ENCODE measurements at regions not wholly inside any gene's neighbourhood (a gene's known extent, or its start where the extent isn't known, plus 50 kb on each side); places are given as distances from the start of the nearest gene placed in this dataset.

- H3K36me3 ChIP-seq (ENCODE audit: insufficient read depth, low read length): no peaks in the 10 kb centered on the region
- Mint-ChIP-seq H3K4me3 (no peak overlapping the region), H3K27ac (no peak overlapping the region), H3K36me3 (no peaks in the 10 kb centered on the region), H3K4me1 (no peaks in the 10 kb centered on the region), H3K9me3 (peaks cover 0 to 6% (median 0%) of the 10 kb centered on the region in 5 donors), H3K27me3 (peaks cover 2 to 5% of the 10 kb centered on the region in 2 donors)
- no peaks in the 10 kb centered on the region for H3K4me1 ChIP-seq (ENCODE audit: insufficient read depth, low read length)
- H3K4me3 ChIP-seq (ENCODE audit: low read length): no peak overlapping the region
- CTCF ChIA-PET: no interaction called here
- DNase-seq: no peak
- H3K27me3 ChIP-seq (ENCODE audit: insufficient read depth, low read length, poor library complexity, severe bottlenecking): no peaks in the 10 kb centered on the region
- H3K27ac ChIP-seq (ENCODE audit: low read depth, low read length): no peak overlapping the region
- POLR2A ChIA-PET: no interaction called here
- no peaks in the 10 kb centered on the region for H3K9me3 ChIP-seq (ENCODE audit: low read length)
Measured at GRCh38 chr11:133733631-133734030, 111.7 kb downstream of the SPATA19 start.

- POLR2A ChIA-PET: no interaction called here
- H3K27me3 Mint-ChIP-seq: peaks cover 0 to 5% of the 10 kb centered on the region in 2 donors
Measured at GRCh38 chr11:133732109-133732674, 113.1 kb downstream of the SPATA19 start.

DNA sequence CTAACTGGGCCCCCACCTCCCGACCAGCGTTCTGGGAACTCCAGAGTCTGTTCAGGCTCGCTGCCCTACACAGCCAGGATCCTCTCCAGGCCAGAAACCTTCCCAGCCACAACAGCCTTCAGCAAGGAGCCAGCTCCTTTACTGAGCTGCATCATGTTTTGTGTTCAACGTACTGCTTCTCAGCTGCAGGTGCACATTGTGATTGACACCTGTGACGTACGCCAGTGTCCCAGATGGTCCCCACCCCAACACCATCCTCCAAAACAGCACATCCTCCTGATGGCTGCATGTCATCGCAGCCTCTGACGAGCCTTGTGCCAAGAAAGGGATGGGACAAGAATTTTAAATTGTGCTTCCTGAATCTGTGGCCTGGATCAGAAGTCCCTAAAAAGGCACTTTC is 117.5 kb downstream of the SPATA19 start:
- no peaks in the 10 kb centered on the region for H3K36me3 Mint-ChIP-seq
- H3K4me1 Mint-ChIP-seq: no peaks in the 10 kb centered on the region
- ChIA-PET CTCF (no interaction called here), POLR2A (no interaction called here)
- Histone ChIP-seq H3K36me3 (ENCODE audit: insufficient read depth, low read length) (no peaks in the 10 kb centered on the region), H3K9me3 (ENCODE audit: low read length) (no peaks in the 10 kb centered on the region), H3K27me3 (ENCODE audit: insufficient read depth, low read length, poor library complexity, severe bottlenecking) (no peaks in the 10 kb centered on the region), H3K27ac (ENCODE audit: low read depth, low read length) (no peak overlapping the region), H3K4me1 (ENCODE audit: insufficient read depth, low read length) (no peaks in the 10 kb centered on the region), H3K4me3 (ENCODE audit: low read length) (no peak overlapping the region)
- H3K9me3 Mint-ChIP-seq: peaks cover 0 to 4% (median 2%) of the 10 kb centered on the region in 5 donors
- H3K4me3 Mint-ChIP-seq: no peak overlapping the region
- H3K27me3 Mint-ChIP-seq: peaks cover 0 to 5% of the 10 kb centered on the region in 2 donors
- no peak for DNase-seq
- H3K27ac Mint-ChIP-seq: no peak overlapping the region

More at GRCh38 chr11:133732109-133732674, 113.1 kb downstream of the SPATA19 start:
- no peaks in the 10 kb centered on the region for H3K27me3 ChIP-seq (ENCODE audit: insufficient read depth, low read length, poor library complexity, severe bottlenecking)
- no peak overlapping the region for H3K4me3 ChIP-seq (ENCODE audit: low read length)
- no peak for DNase-seq
- CTCF ChIA-PET: no interaction called here
- Mint-ChIP-seq H3K9me3 (peaks cover 0 to 6% (median 0%) of the 10 kb centered on the region in 5 donors), H3K36me3 (no peaks in the 10 kb centered on the region), H3K27ac (no peak overlapping the region), H3K4me1 (no peaks in the 10 kb centered on the region), H3K4me3 (no peak overlapping the region)
- H3K36me3 ChIP-seq (ENCODE audit: insufficient read depth, low read length): no peaks in the 10 kb centered on the region
- H3K27ac ChIP-seq (ENCODE audit: low read depth, low read length): no peak overlapping the region
- no peaks in the 10 kb centered on the region for H3K9me3 ChIP-seq (ENCODE audit: low read length)
- no peaks in the 10 kb centered on the region for H3K4me1 ChIP-seq (ENCODE audit: insufficient read depth, low read length)

- Mint-ChIP-seq H3K9me3 (peaks cover 0 to 4% (median 2%) of the 10 kb centered on the region in 5 donors), H3K36me3 (no peaks in the 10 kb centered on the region), H3K4me1 (no peaks in the 10 kb centered on the region), H3K4me3 (no peak overlapping the region), H3K27me3 (no peaks in the 10 kb centered on the region), H3K27ac (no peak overlapping the region)
- H3K36me3 ChIP-seq (ENCODE audit: insufficient read depth, low read length): no peaks in the 10 kb centered on the region
- ChIA-PET POLR2A (no interaction called here), CTCF (no interaction called here)
- no peaks in the 10 kb centered on the region for H3K4me1 ChIP-seq (ENCODE audit: insufficient read depth, low read length)
- no peaks in the 10 kb centered on the region for H3K9me3 ChIP-seq (ENCODE audit: low read length)
- DNase-seq: no peak
- H3K4me3 ChIP-seq (ENCODE audit: low read length): no peak overlapping the region
- no peaks in the 10 kb centered on the region for H3K27me3 ChIP-seq (ENCODE audit: insufficient read depth, low read length, poor library complexity, severe bottlenecking)
- H3K27ac ChIP-seq (ENCODE audit: low read depth, low read length): no peak overlapping the region
Measured at GRCh38 chr11:133726542-133726941, 118.8 kb downstream of the SPATA19 start.

DNA sequence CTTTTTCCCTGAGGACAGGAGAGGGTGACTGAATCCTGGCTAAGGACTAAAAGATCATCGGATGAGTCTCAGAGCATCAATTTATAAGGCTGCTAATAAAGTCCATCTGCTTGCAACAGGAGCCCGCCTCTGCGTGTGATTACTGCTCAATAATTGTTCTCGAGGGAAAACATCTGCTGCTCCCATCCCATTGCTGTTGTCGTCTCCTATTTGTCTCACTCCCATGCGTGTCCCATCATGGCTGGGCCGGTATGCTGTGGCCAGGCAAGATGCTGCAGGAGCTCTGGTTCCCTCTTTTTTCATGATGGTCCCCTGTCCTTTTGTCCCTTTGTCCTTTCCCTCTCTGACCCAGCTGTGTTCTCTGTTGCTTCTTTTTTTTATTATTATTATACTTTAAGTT is 121.2 kb downstream of the SPATA19 start:
- H3K4me1 Mint-ChIP-seq: no peaks in the 10 kb centered on the region
- H3K9me3 ChIP-seq (ENCODE audit: low read length): no peaks in the 10 kb centered on the region
- no peak overlapping the region for H3K27ac Mint-ChIP-seq
- H3K27me3 ChIP-seq (ENCODE audit: insufficient read depth, low read length, poor library complexity, severe bottlenecking): no peaks in the 10 kb centered on the region
- ChIA-PET CTCF (no interaction called here), POLR2A (no interaction called here)
- no peak overlapping the region for H3K4me3 Mint-ChIP-seq
- H3K36me3 Mint-ChIP-seq: no peaks in the 10 kb centered on the region
- H3K27me3 Mint-ChIP-seq: no peaks in the 10 kb centered on the region
- H3K36me3 ChIP-seq (ENCODE audit: insufficient read depth, low read length): no peaks in the 10 kb centered on the region
- no peak overlapping the region for H3K4me3 ChIP-seq (ENCODE audit: low read length)
- no peak overlapping the region for H3K27ac ChIP-seq (ENCODE audit: low read depth, low read length)
- no peak for DNase-seq
- H3K9me3 Mint-ChIP-seq: peaks cover 0 to 4% (median 2%) of the 10 kb centered on the region in 5 donors
- no peaks in the 10 kb centered on the region for H3K4me1 ChIP-seq (ENCODE audit: insufficient read depth, low read length)

DNA sequence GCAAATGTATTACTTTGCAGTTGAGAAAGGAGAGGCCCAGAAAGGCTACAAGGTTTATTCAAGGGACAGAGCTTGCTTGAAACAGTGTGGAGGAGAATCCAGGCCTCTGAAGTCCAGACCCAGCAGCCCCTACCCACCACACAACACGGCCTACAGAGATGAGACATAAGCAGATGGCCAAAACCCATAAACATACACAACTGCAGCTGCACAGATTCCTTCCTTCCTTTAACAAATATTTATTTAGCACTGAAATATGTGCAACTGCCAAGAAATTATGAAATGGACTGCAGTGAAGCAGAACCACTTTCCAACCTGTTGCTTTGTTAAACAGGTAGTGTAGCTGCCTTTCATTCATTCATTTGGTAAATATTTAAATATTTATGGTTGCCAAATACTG is 122.3 kb downstream of the SPATA19 start:
- POLR2A ChIA-PET: no interaction called here

DNA sequence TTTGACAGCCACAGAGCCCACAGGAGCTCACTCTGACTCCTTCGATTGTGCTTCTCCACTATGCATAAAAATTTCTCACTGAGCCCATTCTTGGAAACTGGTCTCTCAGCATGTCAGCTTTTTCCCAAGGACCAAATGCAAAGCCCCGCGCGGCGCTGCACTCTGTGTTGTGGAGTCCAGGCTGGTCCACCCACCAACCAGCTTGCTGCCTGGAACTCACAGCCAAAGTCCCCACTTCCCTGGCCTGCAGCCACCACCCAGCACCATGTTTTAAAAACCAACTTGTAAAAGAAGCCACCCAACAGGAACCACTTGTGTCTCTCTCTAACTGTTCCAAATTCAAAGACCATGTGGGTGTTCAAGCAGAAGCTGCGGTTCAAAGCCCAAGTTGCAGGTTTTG is 124.4 kb downstream of the SPATA19 start:
- Mint-ChIP-seq H3K4me1 (no peaks in the 10 kb centered on the region), H3K36me3 (no peaks in the 10 kb centered on the region), H3K4me3 (no peak overlapping the region), H3K27me3 (peaks cover 0 to 2% of the 10 kb centered on the region in 2 donors), H3K27ac (no peak overlapping the region), H3K9me3 (peaks cover 0 to 4% (median 2%) of the 10 kb centered on the region in 5 donors)
- no peak for DNase-seq
- POLR2A ChIA-PET: no interaction called here
- H3K4me1 ChIP-seq (ENCODE audit: insufficient read depth, low read length): no peaks in the 10 kb centered on the region
- H3K36me3 ChIP-seq (ENCODE audit: insufficient read depth, low read length): no peaks in the 10 kb centered on the region
- CTCF ChIA-PET: no interaction called here
- H3K9me3 ChIP-seq (ENCODE audit: low read length): no peaks in the 10 kb centered on the region
- no peaks in the 10 kb centered on the region for H3K27me3 ChIP-seq (ENCODE audit: insufficient read depth, low read length, poor library complexity, severe bottlenecking)
- no peak overlapping the region for H3K27ac ChIP-seq (ENCODE audit: low read depth, low read length)
- H3K4me3 ChIP-seq (ENCODE audit: low read length): no peak overlapping the region

More for the DNA sequence above, 122.3 kb downstream of the SPATA19 start:
- no peaks in the 10 kb centered on the region for H3K9me3 ChIP-seq (ENCODE audit: low read length)
- CTCF ChIA-PET: no interaction called here
- no peak overlapping the region for H3K4me3 ChIP-seq (ENCODE audit: low read length)
- peaks cover 0 to 1% of the 10 kb centered on the region in 2 donors for H3K27me3 Mint-ChIP-seq
- no peaks in the 10 kb centered on the region for H3K36me3 Mint-ChIP-seq
- DNase-seq: no peak
- no peak overlapping the region for H3K4me3 Mint-ChIP-seq
- no peak overlapping the region for H3K27ac ChIP-seq (ENCODE audit: low read depth, low read length)
- no peaks in the 10 kb centered on the region for H3K27me3 ChIP-seq (ENCODE audit: insufficient read depth, low read length, poor library complexity, severe bottlenecking)
- no peak overlapping the region for H3K27ac Mint-ChIP-seq
- H3K36me3 ChIP-seq (ENCODE audit: insufficient read depth, low read length): no peaks in the 10 kb centered on the region
- no peaks in the 10 kb centered on the region for H3K4me1 ChIP-seq (ENCODE audit: insufficient read depth, low read length)
- H3K4me1 Mint-ChIP-seq: no peaks in the 10 kb centered on the region
- peaks cover 0 to 4% (median 2%) of the 10 kb centered on the region in 5 donors for H3K9me3 Mint-ChIP-seq

DNA sequence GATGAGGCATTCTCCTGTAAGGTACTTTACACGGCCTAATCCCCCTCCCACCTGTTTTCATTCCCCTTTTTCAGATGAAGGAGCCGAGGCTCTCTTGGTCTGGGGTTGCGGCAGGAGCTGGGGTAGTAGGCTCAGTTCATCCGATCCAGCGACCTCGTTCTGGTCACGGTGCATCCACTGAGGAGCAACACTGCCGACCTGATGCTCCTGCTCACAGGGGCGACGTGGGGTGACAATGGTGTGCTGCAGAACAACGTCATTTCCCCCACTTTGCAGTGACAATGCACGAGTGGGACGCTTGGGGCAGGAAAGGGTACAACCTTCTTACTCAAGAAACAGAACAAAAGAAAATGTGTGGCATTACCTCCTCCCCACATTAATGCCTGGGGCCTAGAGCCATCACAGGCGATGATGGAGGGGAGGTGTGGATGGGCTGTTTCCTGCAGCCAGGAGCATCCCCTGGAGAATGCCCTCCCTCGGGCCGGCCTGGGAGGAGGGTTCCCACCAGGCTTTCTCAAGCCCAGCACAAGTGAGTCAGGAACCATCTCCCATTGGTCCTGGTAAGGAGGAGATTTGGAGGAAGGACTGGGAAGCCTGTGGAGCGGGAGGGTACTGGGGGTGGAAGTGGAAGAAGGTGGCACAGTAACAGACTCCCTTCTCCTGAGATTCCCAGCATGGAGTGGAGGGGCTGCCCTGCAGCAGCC is 125.6 kb downstream of the SPATA19 start:
- Mint-ChIP-seq H3K4me3 (no peak overlapping the region), H3K4me1 (no peaks in the 10 kb centered on the region), H3K36me3 (no peaks in the 10 kb centered on the region), H3K27me3 (peaks cover 2 to 4% of the 10 kb centered on the region in 2 donors), H3K27ac (no peak overlapping the region), H3K9me3 (peaks cover 0 to 3% (median 0%) of the 10 kb centered on the region in 5 donors)
- H3K27me3 ChIP-seq (ENCODE audit: insufficient read depth, low read length, poor library complexity, severe bottlenecking): no peaks in the 10 kb centered on the region
- ChIA-PET CTCF (no interaction called here), POLR2A (no interaction called here)
- H3K27ac ChIP-seq (ENCODE audit: low read depth, low read length): no peak overlapping the region
- H3K9me3 ChIP-seq (ENCODE audit: low read length): no peaks in the 10 kb centered on the region
- H3K4me3 ChIP-seq (ENCODE audit: low read length): no peak overlapping the region
- no peaks in the 10 kb centered on the region for H3K4me1 ChIP-seq (ENCODE audit: insufficient read depth, low read length)
- no peaks in the 10 kb centered on the region for H3K36me3 ChIP-seq (ENCODE audit: insufficient read depth, low read length)
- no peak for DNase-seq

Measured in CD8-positive, alpha-beta memory T cell (primary cell).